GM18502 (cell line): ENCODE measurements at regions not wholly inside any gene's neighbourhood (a gene's known extent, or its start where the extent isn't known, plus 50 kb on each side); places are given as distances from the start of the nearest gene placed in this dataset.

Source experiments
- ATAC-seq: cut with Tn5 transposase; IDR thresholded peaks from one replicate; pipeline ENCODE4 v1.9.1; 2021; ENCODE audit warnings: mild to moderate bottlenecking; ENCODE audit not compliant: unreplicated experiment, poor library complexity

DNA sequence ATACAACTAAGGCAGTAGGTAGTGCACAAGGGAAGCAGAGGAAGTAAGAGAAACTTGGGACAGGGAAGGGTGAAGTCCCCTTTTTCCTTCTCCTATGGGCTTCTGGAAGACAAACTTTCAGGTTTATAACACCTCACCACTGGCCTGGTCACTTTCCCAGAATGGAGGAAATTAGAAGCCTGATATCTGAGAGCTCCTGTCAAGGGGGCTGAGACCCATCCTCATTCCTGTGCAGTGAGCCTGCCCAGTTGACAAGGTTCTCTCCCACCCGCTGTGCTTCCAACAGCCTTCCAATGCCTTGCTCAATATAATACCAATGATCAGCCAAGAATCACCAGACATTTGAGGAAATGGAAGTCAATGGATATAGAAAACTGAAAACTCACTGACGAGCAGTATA is 100.4 kb upstream of the YPEL5 start:
- ATAC-seq = no peak

DNA sequence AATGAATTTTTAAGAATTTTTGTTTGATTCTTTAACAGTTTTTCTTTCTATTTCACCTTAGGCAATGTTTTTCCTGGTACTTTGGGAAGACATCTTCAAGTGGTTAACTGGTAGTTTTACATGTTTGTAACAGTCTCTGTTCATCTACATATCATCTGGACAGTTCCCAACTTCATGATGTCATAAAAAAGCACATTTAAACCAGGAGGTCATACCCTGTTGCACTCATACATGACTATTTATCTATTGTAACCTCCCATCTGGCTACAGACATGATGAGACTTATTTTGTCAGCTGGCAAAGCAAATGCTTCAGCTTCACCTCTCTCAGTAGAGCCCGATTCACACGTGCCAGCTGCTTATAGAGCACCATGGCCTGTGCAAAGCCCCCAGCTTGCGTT is 99.8 kb upstream of the YPEL5 start:
- ATAC-seq = no peak

DNA sequence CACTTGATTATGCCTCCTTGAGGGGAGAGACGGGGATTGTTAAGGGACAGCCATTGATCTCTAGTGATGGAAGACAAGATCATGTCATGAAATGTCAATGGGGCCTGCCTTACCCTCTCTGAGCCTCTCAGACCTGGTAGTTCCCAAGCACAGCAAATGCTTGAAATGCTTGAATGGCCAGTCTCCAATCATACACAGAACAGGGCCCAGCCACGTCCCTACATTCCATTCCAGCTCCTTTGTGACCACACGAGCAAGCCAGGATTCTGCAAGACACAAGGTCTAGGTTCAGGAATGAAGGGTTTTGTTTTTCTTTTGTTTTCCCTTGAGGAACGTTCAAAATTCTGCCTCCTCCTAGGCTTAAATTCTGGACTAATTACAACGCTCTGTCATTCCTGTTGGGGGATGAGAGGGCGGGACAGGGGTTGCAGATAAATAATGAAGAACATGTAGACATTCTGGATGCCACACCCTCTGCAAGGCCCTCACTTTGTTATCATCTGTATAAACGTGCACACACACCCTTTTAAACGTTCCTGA is 98.1 kb upstream of the YPEL5 start:
- ATAC-seq = no peak

DNA sequence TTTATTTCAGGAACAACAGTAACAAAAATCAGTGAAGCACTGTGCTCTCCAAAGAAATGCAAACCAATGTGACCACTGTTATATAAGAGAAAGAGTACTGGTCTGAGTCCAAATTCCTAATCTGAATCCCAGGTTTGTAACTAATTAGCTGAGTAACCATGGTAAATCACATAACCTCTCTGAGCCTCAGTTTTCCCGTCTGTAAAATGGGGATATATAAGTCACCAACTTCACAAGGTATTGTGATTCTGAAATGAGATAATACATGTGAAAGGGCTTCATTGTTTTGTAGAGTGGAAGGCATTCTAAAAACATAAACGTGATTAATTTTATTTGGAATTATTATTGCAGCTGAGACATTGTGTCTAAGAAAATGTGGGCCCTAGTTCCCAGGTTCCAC is 91.3 kb upstream of the YPEL5 start:
- ATAC-seq = no peak

DNA sequence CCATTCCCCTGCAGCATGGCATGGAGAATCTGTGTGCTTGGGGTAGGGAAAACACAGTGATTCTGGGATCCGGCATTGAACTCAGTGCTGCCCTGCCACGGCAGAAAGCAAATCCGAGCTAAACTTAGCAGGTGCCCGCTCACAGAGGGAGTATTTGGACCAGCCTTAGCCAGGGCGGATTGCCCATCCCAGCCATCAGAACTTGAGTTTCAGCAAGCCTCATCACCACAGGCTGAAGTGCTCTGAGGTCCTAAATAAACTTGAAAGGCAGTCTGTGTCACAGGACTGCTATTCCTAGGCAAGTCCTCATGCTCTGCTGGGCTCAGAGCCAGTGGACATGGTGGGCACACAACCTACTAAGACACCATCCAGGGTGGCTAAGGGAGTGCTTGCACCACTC is 86.2 kb upstream of the YPEL5 start:
- ATAC-seq = no peak

DNA sequence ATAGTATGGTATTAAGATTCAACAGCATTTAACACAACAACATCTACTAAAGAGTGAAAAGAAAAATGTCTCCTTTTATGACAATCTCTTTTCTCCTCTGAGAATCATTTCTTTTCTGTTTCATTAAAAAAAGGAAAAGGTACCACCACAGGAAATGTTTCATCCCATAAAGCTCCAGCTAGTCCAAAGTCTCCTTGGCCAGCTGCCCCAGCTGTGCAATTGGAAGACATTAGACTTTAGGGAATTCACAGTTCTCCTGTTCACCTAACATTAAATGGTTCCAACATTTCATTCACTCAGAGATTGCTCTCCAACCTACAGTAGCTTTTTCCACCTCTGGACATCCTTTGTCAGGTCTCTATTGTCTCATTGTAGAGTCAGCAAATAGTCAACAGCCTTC is 78.7 kb upstream of the YPEL5 start:
- no peak for ATAC-seq

DNA sequence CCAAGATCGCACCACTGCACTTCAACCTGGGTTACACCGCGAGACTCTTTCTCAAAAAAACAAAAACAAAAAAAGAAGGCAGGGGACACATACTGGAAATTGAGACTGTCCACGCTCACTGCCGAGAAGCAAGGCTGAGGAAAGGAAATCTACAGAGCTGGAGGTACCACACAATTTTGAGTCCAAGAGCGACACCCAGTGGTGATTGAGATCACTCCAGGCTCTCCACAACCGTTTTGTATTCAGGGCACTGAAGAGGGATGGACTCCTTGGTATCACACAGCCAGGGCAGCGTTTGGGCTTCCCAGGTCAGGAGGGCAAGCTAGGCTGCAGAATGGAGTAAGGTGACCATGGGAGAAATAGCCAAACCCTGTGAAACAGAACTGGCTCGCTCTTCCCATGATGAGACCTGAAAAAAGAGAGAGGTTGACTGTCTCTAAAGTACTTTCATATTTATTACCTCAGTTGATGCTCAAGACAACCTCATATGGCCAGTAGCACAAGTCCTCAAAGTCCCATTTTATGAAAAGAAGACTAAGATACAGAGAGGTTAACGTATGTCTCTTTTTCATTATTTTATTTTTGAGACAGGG is 74.5 kb upstream of the YPEL5 start:
- ATAC-seq = peak; percentile 65

DNA sequence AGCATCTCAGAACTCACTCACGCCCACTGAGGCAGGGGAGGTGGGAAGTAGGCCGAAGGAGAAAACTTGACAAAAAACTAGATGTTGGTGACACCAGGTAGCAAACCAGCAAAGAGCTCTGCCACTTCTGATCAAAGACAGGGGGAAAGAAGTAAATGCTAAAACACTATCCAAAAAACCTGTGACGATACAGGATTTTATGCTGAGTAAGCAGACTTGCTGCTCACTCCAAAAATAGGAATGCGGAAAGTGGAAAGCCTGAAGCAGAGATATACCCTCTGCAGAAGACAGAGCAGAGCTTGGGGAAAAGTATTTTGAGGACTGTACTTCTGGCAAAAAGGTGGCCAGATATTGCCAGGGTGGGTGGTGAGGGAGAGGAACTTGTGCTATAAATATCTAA is 73.3 kb upstream of the YPEL5 start:
- ATAC-seq = no peak

DNA sequence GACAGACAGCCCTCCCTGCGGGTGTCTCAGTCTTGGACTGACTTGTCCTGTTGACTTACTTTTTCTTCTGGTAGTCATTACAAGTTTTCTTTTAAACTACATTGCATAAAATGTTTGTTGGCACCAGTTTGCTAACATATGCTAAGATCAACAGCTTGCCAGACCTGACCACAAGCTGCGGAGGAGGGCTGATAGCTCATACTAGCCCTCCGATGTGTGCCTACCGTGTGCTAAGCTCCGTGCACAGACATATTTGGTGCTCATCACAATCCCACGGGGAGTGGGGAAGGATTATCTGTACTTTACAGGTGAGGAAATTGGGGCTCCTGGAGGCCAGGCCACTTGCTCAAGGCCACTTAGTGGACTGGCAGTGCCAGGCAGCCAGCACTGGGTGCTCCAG is 72.8 kb upstream of the YPEL5 start:
- ATAC-seq = no peak

DNA sequence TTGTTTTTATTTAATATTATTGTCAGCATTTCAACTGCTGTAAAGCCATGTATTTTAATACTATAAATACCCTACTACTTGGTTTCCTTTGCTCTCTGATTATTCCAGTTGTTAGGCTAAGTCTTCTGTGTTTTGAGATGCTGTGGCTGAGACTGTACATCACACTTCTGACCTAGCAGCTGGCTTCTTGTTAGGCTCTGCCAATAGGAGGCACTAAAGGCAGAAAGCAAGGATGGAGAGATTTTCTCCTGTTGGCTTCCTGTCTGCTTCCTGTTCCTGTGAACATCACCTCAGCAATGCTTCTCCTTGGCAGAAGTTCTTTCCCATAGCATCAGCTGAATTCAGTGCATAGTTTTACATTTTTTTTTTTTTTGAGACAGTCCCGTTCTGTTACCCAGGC is 68.3 kb upstream of the YPEL5 start:
- no peak for ATAC-seq

DNA sequence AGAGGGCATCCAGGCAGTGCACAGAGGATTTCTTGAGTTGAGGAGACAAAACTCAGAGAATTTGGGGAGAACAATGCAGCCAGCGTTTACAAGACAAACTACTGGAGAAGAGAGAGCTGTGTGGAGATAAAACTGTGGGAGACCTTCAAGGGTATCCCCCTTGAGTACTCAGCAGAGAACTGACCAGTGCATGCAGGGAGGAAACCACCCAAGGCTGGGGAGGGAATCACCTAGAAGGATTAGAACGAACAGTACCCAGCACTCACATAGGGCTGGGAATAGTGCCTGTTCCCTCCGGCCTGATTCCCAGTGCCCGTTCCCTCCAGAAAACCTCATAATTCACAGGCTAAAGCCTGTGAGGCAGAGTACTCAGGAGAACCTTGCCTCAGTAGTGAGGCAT is 61.9 kb upstream of the YPEL5 start:
- no peak for ATAC-seq

DNA sequence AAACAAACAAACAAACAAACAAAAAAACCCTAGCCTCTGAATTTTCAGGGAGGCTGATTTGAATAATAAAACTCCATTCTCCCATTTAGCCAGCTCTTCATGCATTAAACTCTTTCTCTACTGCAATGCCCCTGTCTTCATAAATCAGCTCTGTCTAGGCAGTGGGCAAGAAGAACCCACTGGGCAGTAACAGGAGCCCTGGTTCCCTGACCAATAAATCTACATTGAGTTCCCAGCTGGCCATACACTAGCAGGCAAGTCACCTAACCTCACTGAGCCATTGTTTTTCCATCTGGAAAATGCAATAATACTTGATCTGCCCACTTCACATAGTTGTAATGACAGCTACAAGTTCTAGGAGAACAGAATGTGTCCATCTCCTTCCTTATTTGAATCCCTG is 57.6 kb upstream of the YPEL5 start:
- ATAC-seq = no peak

DNA sequence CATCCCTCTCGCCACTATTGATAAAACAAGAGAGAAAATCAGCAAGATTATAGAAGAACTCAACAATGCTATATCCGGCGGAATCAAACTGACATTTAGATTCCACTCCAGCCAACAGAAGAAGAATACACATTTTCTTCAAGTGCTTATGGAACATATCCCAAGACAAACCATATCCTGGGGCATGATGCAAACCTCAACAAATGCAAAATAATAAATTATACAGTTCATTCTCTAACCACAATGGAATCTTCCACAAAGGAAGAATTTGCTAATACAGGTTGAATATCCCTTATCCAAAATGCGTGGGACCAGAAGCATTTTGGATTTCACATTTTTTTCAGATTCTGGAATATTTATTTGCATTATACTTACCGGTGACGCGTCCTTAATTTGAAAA is 51.4 kb upstream of the YPEL5 start:
- ATAC-seq = no peak

DNA sequence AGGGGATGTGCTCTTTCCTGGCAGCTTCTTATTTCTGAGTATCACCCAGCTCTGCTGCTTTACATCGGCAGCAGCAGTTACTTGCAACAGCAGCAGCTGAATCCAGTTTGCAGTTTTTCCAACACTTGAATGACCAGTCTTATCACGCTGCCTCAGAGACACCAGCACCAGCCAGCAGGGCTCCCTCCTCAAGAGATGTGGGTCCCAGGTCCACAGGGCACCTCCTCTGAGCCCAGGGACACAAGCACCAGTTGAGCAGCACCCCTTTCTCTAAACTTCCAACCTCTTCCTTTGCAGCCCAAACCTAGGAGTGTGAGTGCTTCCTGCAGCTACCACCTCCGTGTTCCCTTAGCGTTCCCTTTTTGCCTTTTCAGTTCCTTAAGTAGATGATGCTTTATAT is 50.4 kb upstream of the YPEL5 start:
- ATAC-seq = no peak
